VCaP (cell line): ENCODE measurements at regions not wholly inside any gene's neighbourhood (a gene's known extent, or its start where the extent isn't known, plus 50 kb on each side); places are given as distances from the start of the nearest gene placed in this dataset.

Experiments
- H3K27ac ChIP-seq: fragments of 450-650 bp; 2 replicates; pipeline ENCODE4 v1.5.1; 2017
- CTCF ChIP-seq: fragments of 450-650 bp; conservative IDR thresholded peaks from 2 replicates; pipeline ENCODE4 v1.5.1; 2017; ENCODE audit warnings: mild to moderate bottlenecking, moderate library complexity

- TF ChIP-seq CTCF = no peak
- H3K27ac ChIP-seq = no peak overlapping the region
These were observed 190.7 kb upstream of the LMNTD1 start for GRCh38 chr12:25743679-25744215.

- H3K27ac ChIP-seq = no peak overlapping the region
- TF ChIP-seq CTCF = no peak
These were observed 191.2 kb upstream of the LMNTD1 start for GRCh38 chr12:25744313-25744712.

GRCh38 chr12:25745281-25745680, 192.2 kb upstream of the LMNTD1 start:
- TF ChIP-seq CTCF = no peak
- H3K27ac ChIP-seq = no peak overlapping the region

- no peak overlapping the region for H3K27ac ChIP-seq
These were observed 193.0 kb upstream of the LMNTD1 start for GRCh38 chr12:25746131-25746530.

DNA sequence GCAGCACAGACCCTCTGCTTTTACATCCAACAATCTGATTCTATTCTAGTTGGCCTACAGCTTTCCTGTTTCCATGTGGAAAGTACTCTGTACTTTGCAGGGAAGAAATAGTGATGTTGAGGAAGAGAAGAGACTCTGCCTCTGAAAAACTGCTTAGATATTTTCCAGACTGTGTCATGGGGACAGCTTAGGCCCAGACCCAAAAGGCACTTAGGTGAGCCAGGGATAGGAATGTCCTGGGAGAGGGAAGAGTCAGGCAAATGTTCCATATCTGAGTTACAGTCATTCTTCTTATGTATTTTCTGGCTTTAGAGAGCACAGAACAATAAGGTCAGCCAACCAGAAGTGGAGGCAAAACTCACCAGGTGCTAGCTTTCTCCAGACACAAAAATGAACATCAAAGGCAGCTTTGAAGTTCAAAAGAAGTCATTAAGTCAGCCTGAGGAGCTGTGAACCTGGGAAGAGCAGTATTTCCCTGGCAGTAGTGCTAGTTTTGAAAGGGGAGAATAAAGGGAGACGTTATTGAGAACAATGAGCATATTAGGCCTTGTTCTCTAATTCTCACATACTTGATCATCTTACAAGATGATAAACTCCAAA, 199.7 kb upstream of the LMNTD1 start:
- no peak overlapping the region for H3K27ac ChIP-seq
- TF ChIP-seq CTCF = no peak

More at GRCh38 chr12:25746131-25746530, 193.0 kb upstream of the LMNTD1 start:
- TF ChIP-seq CTCF = no peak

GRCh38 chr12:25755136-25755970, 202.3 kb upstream of the LMNTD1 start:
- H3K27ac ChIP-seq = no peak overlapping the region
- no peak for TF ChIP-seq CTCF

DNA sequence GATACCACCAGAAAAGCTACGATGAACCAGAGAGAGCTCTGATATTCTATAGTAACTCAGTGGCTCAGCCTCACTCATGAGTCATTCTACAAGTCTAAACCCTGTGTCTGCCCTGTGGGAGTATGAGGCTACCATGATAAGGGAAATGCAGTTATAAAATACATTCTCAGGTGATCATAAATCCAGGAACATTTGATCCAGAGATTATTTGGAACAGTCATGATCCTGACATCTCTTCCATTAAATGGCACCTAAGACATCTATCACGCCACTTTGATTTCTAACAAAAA, 202.6 kb upstream of the RASSF8 start:
- H3K27ac ChIP-seq = no peak overlapping the region
- TF ChIP-seq CTCF = no peak
